Lower lobe of right lung (tissue), 2 donors: ENCODE measurements at regions not wholly inside any gene's neighbourhood (a gene's known extent, or its start where the extent isn't known, plus 50 kb on each side); places are given as distances from the start of the nearest gene placed in this dataset.

ENCODE experiments used
- ATAC-seq, 2 donors: fragments of 200-7000 bp; cut with Tn5 transposase; one replicate each; pipeline ENCODE4 v1.9.1; 2020 to 2022; ENCODE audit warnings: mild to moderate bottlenecking in 2 of 2, moderate library complexity in 2 of 2
- DNase-seq: peaks from one replicate; pipeline ENCODE4 v3.0.0-alpha.2; 2020
- H3K27ac ChIP-seq: fragments of 200-600 bp; one replicate; pipeline ENCODE4 v1.8.0; 2022
- H3K27me3 ChIP-seq: fragments of 200-600 bp; one replicate; pipeline ENCODE4 v1.8.0; 2022; ENCODE audit warnings: low read depth
- H3K36me3 ChIP-seq: fragments of 200-600 bp; one replicate; pipeline ENCODE4 v1.8.0; 2022; ENCODE audit warnings: mild to moderate bottlenecking
- H3K4me1 ChIP-seq: fragments of 200-600 bp; one replicate; pipeline ENCODE4 v1.8.0; 2022
- H3K4me3 ChIP-seq: fragments of 200-600 bp; one replicate; pipeline ENCODE4 v1.8.0; 2022; ENCODE audit warnings: mild to moderate bottlenecking
- H3K9me3 ChIP-seq: fragments of 200-600 bp; one replicate; pipeline ENCODE4 v1.8.0; 2022
- intact Hi-C: fragments of 100-400 bp; cut with DNase I; formaldehyde crosslinking; loops from one replicate; pipeline ENCODE4 v1.11.0; 2022
- TF ChIP-seq, protein P1 (sequence below): fragments of 200-600 bp; IDR thresholded peaks from one replicate; pipeline ENCODE4 v1.8.0; 2022; ENCODE audit warnings: antibody characterized with exemption, mild to moderate bottlenecking
- donor health status: DM: no; HTN: yes; CAD: no; lungs with severe emphysema.

DNA sequence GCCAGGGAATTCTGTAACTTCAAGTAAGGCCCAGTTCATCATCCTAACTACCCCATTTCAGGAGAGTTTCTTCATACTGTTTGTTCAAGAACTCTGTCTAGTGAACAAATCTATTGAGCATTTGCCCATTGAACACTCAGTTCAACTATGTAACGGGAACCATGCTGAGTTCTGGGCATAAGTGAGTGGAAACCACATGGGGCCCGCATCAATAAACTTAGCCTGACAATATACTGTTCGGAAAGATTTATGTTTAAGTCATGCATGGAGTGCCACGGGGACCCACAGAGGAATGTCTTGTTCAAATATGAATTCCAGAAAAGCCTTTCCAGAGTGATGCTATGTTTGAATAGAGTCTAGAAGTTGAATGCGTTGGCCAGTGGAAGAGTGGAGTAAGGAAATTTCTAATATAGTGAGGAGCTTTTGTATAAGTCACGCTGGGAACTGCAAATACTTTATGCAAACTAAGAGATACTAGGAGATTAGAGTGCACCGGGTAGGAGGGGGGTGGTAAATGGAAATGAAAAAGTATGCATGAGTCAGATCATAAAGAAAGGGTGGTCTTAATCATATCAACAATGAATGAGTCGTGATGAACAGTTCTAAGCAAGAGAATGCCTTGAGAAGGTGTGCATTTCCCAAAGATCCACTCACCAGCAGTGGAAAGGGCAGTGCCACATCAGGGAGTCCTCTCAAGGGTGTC is 279.8 kb downstream of the VPS13C start:
- Histone ChIP-seq H3K4me3 (no peak overlapping the region), H3K27me3 (peaks cover 7% of the 10 kb centered on the region), H3K27ac (no peak overlapping the region), H3K4me1 (no peaks in the 10 kb centered on the region), H3K9me3 (no peaks in the 10 kb centered on the region), H3K36me3 (no peaks in the 10 kb centered on the region)
- intact Hi-C loops: no loop called here
- DNase-seq (no peak), ATAC-seq (no peak)
- TF ChIP-seq, protein P1, sequence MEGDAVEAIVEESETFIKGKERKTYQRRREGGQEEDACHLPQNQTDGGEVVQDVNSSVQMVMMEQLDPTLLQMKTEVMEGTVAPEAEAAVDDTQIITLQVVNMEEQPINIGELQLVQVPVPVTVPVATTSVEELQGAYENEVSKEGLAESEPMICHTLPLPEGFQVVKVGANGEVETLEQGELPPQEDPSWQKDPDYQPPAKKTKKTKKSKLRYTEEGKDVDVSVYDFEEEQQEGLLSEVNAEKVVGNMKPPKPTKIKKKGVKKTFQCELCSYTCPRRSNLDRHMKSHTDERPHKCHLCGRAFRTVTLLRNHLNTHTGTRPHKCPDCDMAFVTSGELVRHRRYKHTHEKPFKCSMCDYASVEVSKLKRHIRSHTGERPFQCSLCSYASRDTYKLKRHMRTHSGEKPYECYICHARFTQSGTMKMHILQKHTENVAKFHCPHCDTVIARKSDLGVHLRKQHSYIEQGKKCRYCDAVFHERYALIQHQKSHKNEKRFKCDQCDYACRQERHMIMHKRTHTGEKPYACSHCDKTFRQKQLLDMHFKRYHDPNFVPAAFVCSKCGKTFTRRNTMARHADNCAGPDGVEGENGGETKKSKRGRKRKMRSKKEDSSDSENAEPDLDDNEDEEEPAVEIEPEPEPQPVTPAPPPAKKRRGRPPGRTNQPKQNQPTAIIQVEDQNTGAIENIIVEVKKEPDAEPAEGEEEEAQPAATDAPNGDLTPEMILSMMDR: no peak

DNA sequence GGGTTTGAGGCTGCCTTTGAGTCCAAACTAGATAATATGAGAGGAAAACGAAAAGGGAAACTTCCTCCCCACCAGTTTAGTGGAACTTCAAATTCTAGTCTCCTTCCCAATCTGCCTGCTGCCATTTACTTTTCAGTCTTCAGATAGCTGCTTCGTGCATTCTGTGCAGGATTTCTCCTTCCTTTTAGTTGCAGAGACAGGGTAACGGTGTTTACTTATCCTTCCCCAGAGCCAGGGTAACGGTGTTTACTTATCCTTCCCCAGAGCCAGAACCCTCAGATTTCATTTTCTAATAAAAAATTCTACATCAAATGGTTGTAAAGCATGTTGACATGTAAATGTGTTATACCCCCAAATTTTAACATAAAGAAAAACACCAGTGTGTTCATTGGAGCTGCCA is 282.6 kb downstream of the VPS13C start:
- Histone ChIP-seq H3K4me3 (no peak overlapping the region), H3K9me3 (no peaks in the 10 kb centered on the region), H3K27ac (no peak overlapping the region), H3K36me3 (no peaks in the 10 kb centered on the region), H3K4me1 (no peaks in the 10 kb centered on the region), H3K27me3 (peaks cover 7% of the 10 kb centered on the region)
- TF ChIP-seq, protein P1: no peak
- intact Hi-C loops: no loop called here
- no peak for ATAC-seq
- DNase-seq: no peak

DNA sequence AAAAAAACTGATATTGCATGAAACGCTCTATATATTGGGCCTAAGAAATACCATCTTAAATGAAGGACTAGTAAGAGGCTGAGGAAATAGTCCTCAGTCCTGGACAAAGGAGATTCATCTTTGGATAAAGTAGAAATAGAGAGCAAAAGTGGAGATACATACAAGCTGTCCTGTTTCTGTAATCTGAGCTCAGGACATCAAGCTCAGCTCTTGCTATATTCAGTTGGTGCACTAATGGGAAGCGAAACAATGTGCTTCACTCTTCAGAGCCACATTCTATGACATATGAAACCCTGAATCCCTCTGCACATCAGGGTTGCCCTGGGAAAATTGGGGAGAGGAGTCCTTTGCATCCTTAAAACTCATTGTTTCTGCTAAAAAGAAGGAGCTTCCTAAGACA is 290.7 kb downstream of the VPS13C start:
- intact Hi-C loops: no loop called here
- ATAC-seq (no peak), DNase-seq (no peak)
- no peaks in the 10 kb centered on the region for H3K27me3 ChIP-seq
- no peak overlapping the region for H3K27ac ChIP-seq
- TF ChIP-seq, protein P1: no peak
- no peaks in the 10 kb centered on the region for H3K36me3 ChIP-seq
- H3K4me3 ChIP-seq: no peak overlapping the region
- H3K4me1 ChIP-seq: no peaks in the 10 kb centered on the region
- H3K9me3 ChIP-seq: no peaks in the 10 kb centered on the region

DNA sequence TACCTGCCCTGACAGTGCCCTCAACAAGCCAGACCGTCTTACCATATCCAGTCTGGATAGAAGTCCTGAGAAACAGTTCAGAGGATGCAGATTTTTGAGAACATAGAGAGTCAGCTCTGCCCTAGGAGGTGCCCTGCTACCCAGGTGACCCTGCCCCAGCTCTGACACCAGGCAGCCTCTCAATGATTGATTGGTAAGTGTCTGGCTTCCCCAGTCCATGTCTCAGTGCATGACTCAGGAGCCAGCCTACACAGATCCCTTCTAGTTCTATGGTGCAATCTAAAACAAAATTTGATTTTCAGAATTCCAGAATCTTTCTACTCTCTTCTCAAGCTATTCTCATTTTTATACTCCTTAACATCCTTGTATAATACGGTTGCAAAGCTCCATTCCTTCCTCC is 292.1 kb downstream of the VPS13C start:
- Histone ChIP-seq H3K9me3 (no peaks in the 10 kb centered on the region), H3K4me3 (no peak overlapping the region), H3K27me3 (no peaks in the 10 kb centered on the region), H3K36me3 (no peaks in the 10 kb centered on the region), H3K27ac (no peak overlapping the region), H3K4me1 (no peaks in the 10 kb centered on the region)
- TF ChIP-seq, protein P1: no peak
- intact Hi-C loops: no loop called here
- no peak for ATAC-seq
- no peak for DNase-seq

DNA sequence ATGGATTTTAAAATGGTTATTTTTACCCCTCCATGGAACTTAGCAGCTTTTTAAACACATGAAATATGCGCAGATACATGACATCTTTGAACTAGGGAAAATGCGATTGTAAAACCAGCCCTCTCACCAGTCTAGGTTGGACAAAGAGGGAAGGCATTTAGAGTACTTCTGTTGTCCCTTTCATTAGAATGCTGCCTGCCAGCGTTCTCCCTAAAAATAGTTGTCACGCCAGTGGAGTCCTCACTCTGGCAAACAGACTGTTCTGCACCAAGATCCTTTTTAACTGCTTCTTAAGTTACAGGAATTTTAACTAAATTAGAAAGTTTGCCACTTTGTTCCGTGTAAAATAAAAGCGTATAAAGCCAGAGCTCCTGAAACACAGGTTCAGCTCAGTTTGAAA is 295.3 kb downstream of the VPS13C start:
- no peak for ATAC-seq
- Histone ChIP-seq H3K27me3 (no peaks in the 10 kb centered on the region), H3K36me3 (no peaks in the 10 kb centered on the region), H3K4me3 (no peak overlapping the region), H3K27ac (no peak overlapping the region), H3K9me3 (no peaks in the 10 kb centered on the region), H3K4me1 (no peaks in the 10 kb centered on the region)
- TF ChIP-seq, protein P1: no peak
- no peak for DNase-seq
- intact Hi-C loops: no loop called here

- Histone ChIP-seq H3K27me3 (no peaks in the 10 kb centered on the region), H3K4me1 (no peaks in the 10 kb centered on the region), H3K4me3 (no peak overlapping the region), H3K9me3 (no peaks in the 10 kb centered on the region), H3K36me3 (no peaks in the 10 kb centered on the region), H3K27ac (no peak overlapping the region)
- TF ChIP-seq, protein P1: no peak
- DNase-seq (no peak), ATAC-seq (no peak)
- intact Hi-C loops: no loop called here
These were observed 296.1 kb downstream of the VPS13C start for GRCh38 chr15:61764141-61764540.
